ENCODE measurements at regions not wholly inside any gene's neighbourhood (a gene's known extent, or its start where the extent isn't known, plus 50 kb on each side); places are given as distances from the start of the nearest gene placed in this dataset.

- no peaks in the 10 kb centered on the region for H3K27me3 ChIP-seq (ENCODE audit: control insufficient read depth, insufficient read depth, low read length)
- FAIRE-seq = no peak
- no peak for TF ChIP-seq CTCF (IDR thresholded peaks at IDR 0.05; ENCODE audit: insufficient read depth, low read length, severe bottlenecking)
- no peak overlapping the region for H3K4me3 ChIP-seq (ENCODE audit: low read depth, low read length)
- no peaks in the 10 kb centered on the region for H3K36me3 ChIP-seq (ENCODE audit: control insufficient read depth, insufficient read depth, low read length)
- no peak for DNase-seq (ENCODE audit: low read depth)
These were observed 976.1 kb upstream of the NUDT12 start for GRCh38 chr5:104538734-104539133.

GRCh38 chr5:104533498-104533897 lies 970.9 kb upstream of the NUDT12 start:
- DNase-seq (ENCODE audit: low read depth) (peak; percentile 13), FAIRE-seq (no peak)
- Histone ChIP-seq H3K36me3 (ENCODE audit: control insufficient read depth, insufficient read depth, low read length) (no peaks in the 10 kb centered on the region), H3K4me3 (ENCODE audit: low read depth, low read length) (no peak overlapping the region), H3K27me3 (ENCODE audit: control insufficient read depth, insufficient read depth, low read length) (no peaks in the 10 kb centered on the region)
- TF ChIP-seq CTCF (IDR thresholded peaks at IDR 0.05; ENCODE audit: insufficient read depth, low read length, severe bottlenecking) = no peak

GRCh38 chr5:104526866-104527265 lies 964.3 kb upstream of the NUDT12 start:
- Histone ChIP-seq H3K36me3 (ENCODE audit: control insufficient read depth, insufficient read depth, low read length) (no peaks in the 10 kb centered on the region), H3K27me3 (ENCODE audit: control insufficient read depth, insufficient read depth, low read length) (no peaks in the 10 kb centered on the region), H3K4me3 (ENCODE audit: low read depth, low read length) (no peak overlapping the region)
- no peak for DNase-seq (ENCODE audit: low read depth)
- TF ChIP-seq CTCF (IDR thresholded peaks at IDR 0.05; ENCODE audit: insufficient read depth, low read length, severe bottlenecking) = no peak
- no peak for FAIRE-seq

GRCh38 chr5:104513640-104514072 lies 951.1 kb upstream of the NUDT12 start:
- DNase-seq (ENCODE audit: low read depth) (no peak), FAIRE-seq (no peak)
- Histone ChIP-seq H3K36me3 (ENCODE audit: control insufficient read depth, insufficient read depth, low read length) (no peaks in the 10 kb centered on the region), H3K27me3 (ENCODE audit: control insufficient read depth, insufficient read depth, low read length) (no peaks in the 10 kb centered on the region), H3K4me3 (ENCODE audit: low read depth, low read length) (no peak overlapping the region)
- no peak for TF ChIP-seq CTCF (IDR thresholded peaks at IDR 0.05; ENCODE audit: insufficient read depth, low read length, severe bottlenecking)

- DNase-seq (ENCODE audit: low read depth) (peak; percentile 38), FAIRE-seq (no peak)
- no peak overlapping the region for H3K4me3 ChIP-seq (ENCODE audit: low read depth, low read length)
- no peak for TF ChIP-seq CTCF (IDR thresholded peaks at IDR 0.05; ENCODE audit: insufficient read depth, low read length, severe bottlenecking)
- no peaks in the 10 kb centered on the region for H3K27me3 ChIP-seq (ENCODE audit: control insufficient read depth, insufficient read depth, low read length)
- no peaks in the 10 kb centered on the region for H3K36me3 ChIP-seq (ENCODE audit: control insufficient read depth, insufficient read depth, low read length)
These were observed 950.6 kb upstream of the NUDT12 start for GRCh38 chr5:104513121-104513602.
